HG02798 (cell line): ENCODE measurements at regions not wholly inside any gene's neighbourhood (a gene's known extent, or its start where the extent isn't known, plus 50 kb on each side); places are given as distances from the start of the nearest gene placed in this dataset.

Experiments
- ATAC-seq: cut with Tn5 transposase; IDR thresholded peaks from one replicate; pipeline ENCODE4 v1.9.1; 2021; ENCODE audit warnings: mild to moderate bottlenecking; ENCODE audit not compliant: unreplicated experiment, poor library complexity

DNA sequence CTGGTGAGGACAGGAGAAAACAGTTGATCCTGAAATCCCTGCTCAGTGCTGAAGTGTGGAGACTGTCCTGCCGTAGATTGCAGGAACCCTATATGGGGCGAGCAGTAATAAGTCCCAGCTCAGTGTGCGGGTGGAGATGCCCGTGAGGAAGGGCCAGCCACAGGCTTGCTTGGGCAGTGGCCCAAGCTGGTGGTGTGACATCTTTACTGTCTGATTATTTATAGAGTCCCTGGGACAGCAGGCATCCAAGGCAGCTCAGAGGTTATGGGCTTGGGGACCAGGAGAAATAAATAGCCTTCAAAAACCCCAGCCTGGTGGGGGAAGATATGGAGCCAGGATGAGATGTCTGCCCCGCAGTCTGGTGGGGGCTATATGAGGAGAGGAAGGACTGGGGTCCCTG, 170.7 kb upstream of the POU3F1 start:
- no peak for ATAC-seq

DNA sequence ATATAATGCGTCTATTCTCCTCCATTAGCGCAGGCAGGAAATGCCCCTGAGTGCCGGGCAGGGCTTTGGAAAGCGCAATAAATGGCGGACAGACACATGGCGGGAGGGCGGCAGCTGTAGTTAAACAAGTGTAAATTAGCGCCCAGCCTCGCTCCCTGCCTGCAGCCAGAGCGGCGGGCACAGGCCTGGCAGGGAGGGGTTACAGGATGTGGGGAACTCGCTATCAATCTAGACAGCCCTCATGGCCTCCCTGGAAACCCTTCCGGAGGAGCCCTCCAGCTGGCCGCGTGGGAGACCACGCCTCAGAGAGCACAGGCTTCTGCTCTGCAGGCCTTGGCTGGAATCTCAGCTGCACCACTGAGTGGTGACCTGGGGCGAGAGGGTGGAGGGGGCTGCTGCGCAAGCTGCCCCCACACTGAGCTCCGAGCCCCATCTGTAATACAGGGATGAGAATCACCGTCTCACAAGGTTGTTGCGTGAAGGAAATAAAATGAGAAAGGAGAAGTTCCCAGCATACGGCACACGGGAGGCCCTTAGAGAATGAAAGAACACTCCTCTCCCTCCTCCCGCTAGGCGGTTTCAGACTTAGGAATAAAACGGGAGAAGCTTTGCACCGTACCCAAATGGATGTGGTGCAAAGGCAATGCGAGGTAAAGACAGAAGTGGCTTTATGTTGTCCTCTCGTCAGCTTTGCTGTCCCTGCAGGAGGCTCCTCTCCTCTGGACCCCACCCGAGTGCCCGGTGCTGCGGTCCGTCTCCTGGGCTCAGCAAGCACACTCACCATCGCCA, 167.2 kb upstream of the POU3F1 start:
- ATAC-seq: no peak

DNA sequence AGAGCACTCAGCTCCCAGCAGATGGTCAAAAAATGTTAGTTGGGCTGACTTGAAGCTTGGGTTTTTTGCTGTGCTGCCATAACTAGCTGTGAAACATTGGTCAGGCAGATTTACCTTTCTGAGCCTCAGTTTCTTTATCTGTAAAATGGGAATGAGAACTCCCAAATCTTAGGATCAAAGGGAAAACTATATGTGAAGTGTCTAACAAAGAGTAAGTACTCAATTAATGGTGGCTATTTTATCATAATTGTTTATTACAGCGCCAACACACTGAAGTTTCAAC, 164.2 kb upstream of the POU3F1 start:
- ATAC-seq: no peak

DNA sequence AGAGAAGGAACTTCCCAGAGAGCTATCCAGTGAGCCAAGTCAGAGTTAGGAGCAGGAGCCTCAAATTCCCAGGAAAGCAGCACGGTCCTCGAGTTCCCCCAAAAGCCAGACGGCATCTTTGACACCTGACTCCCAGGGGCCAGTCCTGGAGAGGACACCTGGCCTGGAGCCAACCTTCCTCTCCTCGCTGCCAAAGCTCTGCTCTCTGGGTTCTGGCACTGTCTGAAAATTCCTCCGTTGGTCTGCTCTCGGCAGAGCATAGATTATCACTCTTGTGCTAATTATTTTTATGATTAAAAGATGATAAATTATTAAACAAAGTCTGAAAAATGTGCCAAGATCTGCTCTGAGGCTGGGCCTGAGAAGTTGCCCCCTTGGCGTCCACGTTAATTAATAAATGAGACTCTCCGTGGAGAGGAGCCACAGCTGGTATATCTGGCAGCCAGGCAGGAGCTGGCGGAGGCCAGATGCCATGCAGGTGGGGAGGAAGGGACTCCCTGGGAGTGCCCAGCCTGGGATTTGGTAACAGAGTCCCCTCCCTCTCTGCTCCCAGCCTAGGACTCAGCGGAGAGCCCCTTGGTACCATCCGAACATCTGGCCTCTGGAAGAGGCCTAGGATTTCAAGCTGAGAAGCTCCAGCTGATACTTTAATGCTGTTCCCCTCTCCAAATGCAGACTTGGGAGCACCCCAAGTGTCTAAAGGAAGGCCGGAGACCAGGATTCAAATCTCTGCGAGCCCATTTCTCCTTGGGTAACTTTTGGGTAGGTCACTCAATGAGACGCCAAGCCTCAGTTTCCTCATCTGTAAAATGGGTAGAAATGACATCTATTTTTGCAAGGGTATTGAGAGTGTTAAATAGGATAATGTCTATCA, 163.7 kb upstream of the POU3F1 start:
- no peak for ATAC-seq

DNA sequence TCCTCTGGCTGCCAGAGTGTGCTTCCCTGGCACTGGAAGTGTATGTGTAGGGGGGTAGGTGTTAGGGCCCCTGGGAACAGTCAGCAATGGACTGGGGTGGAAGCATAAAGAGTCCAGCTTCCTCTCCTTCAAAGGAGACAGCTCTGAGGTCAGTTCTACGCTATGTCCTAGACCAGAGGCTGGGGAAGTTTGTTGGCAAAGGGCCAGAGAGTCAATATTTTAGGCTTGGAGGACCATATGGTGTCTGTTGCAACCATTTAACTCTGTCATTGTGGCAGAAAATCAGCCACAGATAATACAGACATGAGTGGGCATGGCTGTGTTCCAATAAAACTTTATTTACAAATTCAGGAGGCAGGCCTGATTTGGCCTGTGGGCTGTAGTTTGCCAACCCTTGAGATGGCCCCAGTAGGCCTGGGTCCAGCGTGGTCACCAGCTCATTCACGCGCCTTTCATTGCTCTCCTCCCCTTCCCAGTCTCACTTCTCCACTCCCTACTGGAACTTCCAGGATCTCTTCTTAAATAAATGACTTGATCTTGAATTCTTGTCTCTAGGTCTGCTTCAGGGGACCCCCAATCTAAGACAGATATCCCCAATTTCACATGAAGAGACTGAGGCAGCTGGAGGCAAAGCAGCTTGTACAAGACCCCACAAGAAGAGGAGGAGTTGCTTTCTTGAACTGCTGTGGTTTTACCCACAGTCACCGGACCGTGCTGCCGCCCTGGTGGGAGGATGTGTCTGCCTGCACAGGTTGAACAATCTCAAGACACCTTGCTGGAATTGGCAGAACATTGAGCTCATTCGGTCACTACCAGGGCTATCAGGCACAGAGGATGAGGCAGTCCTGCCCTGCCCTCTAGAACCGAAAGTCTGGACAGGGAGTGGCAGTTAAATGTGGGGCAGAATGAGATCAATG, 162.4 kb upstream of the POU3F1 start:
- ATAC-seq: no peak

DNA sequence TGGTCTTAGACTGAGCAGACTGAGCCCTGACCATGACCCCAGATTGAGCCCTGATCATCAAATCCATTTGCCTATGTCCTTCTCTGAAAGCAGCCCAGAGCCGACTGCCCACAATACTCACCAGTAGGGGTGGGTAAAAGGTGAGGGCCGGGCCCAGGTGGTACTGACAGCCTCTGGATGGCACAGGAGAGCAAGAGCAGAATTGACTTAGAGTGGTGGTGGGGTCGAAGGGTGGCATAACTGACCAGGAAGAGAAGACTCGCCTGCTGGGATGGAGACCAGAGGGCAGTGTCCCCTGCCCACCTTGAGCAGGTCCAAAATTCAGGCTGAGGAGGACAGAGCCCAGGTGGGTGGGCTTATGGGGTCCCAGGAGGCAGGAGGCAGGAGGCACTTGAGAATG, 161.3 kb upstream of the POU3F1 start:
- ATAC-seq: no peak

DNA sequence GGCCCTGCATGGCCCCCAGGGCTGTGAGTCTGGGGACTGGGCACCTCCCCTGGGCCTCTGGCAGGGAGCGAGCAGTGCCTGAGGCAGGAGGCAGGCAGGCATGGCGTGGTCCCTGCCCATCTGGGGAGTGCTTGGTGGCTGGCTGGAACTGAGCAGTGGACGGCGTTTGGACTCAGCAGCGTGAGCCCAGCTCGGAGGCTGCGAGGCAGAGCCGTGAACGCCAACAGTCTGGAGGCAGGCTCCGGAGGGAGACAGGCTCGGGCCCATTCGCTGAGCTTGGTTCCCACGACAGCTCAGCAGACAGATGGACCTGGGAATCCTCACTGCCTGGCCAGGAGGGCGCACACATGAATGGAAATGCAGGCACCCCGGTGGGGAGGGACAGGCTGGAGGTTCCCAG, 160.7 kb upstream of the POU3F1 start:
- ATAC-seq: no peak

DNA sequence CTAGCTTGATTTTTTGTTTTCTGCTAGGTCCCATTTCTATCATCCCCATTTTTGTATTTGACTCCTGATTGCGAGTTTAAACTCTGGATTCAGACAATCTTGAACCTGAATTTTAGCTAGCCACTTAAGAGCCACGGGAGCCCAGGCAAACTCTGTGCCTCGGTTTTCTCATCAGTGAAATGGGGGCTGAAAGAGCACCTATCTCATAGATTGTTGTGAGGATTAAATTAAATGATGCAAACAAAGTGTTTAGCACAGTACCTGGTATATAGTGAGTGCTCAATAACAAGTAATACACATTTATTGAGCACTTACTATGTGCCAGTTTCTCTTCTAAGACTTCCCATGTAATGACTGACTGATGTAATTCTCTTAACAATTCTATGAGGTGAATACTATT, 158.1 kb upstream of the POU3F1 start:
- ATAC-seq: no peak

DNA sequence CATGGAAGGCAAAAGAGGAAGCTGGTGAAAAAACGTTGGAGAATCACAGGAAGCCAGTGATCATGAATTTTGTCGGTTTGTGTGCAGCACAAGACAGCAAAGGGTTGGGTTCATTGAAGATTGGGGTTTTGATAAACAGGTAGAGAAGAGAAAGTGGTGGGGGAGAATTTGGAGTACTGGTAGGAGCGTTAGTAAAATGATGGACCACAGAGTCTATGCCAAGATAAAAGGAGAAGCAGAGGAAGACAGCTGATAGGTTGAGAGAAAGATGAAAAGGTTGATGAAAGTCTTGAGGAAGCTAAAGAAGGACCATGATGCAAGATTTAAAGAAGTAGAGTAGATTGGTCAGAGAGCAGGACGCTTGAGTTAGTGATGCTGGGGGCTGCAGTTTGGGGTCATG, 156.8 kb upstream of the POU3F1 start:
- ATAC-seq: no peak

DNA sequence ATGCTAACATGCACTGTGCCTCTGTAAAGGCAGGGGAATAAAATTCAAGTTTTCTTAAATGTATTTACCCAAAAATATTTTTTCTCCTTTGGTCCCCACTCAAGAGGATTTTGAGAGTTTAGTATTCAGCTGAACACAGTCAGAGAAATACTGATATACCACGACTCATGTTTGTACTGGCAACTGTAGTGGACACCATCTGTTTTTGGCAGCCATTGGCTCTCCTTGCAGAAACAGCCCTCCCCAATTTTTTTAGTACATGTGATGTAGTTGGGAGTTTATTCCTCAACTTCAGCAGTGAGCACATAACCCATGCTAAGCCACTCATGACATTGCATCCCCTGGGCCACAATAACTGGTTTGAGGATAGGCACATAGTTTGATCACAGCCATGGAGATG, 154.8 kb upstream of the POU3F1 start:
- ATAC-seq: no peak

DNA sequence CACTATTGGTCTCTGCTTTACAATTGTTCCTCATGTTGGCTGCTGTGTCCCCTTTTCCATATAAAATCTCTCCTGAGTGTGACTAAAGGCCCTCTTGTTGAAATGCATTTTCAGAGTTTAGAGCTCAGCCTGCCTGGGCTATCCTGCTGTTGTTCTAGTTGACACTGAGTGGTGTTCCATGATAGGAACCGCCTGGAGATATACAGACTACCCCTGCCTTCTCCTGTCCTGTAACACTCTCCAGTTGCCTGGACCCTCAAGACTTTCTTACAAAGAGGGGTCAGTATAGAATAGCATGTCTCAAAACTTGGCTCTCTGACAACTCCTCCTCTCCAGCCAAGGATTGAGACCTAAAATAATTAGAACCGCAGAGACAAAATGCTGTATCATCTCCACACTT, 152.0 kb upstream of the POU3F1 start:
- no peak for ATAC-seq

DNA sequence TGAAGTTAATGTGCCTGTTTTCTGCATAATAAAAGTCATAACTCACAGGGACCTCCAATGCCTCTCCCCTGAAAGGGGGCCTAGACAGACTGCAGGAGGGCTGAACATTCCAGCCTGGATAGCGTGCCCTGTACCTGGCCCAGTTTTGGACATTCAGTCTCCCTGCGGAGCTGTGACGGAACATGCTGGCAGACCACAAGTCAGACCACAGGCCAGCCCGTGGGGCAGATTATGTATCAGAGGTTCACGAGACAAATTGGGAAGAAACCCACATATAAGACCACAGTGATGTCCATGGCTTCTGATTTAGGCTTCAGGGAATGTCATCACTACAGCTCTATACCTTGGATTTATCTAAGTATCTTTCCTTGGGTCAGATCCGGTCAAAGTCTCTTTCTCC, 151.5 kb upstream of the POU3F1 start:
- no peak for ATAC-seq

DNA sequence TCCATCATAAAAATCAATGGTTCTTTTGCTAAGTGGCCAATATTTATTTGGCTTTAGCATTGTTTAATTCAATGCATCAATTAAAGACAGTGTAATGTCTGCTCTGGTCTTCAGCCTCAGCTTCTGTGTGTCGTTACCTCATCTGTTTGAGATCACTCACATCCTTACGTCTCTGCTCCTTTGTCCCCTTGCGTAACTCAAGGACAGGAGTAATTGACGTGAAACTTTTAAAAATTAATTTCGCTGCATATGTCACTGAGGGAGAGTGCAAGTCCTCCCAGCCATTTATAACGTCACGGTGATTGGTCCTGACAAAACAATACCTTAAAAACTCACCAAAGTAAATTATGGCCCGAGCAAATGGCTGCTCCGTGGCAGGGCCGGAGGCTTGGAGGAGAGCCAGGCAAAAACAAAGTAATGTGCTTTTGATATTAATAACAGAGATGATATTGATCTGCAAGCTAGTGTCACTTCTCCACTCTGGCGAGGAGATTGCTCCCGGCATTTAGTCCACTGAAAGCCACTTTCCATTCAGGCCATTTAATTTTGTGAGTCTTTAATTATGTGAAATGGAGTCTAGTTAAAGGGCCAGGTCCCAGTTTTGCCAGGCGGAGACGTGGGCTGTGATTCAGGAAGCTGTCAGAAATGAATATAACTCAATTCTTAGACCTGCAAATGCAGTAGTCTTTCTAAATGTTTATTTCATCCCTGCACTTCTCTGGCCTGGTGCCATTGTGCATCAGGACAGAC, 150.9 kb upstream of the POU3F1 start:
- no peak for ATAC-seq

DNA sequence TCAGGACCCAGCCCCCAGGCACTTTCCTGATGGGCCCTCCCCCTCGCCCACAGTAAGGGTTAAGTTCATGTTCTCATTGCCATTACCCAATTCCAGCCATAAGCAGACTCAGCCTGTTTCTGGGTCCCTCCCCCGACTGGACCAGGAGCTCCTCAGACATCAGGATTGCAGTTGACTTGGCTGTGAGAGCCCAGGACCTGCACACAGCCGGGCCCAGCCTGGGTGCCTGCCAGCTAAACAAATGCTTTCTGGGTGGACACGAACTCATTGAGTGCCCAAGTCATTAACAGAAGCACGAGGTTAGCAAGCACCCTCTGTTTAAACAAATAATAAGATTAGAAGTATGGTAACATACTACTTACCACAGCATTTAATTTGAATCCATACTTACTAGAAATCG, 147.9 kb upstream of the POU3F1 start:
- no peak for ATAC-seq

DNA sequence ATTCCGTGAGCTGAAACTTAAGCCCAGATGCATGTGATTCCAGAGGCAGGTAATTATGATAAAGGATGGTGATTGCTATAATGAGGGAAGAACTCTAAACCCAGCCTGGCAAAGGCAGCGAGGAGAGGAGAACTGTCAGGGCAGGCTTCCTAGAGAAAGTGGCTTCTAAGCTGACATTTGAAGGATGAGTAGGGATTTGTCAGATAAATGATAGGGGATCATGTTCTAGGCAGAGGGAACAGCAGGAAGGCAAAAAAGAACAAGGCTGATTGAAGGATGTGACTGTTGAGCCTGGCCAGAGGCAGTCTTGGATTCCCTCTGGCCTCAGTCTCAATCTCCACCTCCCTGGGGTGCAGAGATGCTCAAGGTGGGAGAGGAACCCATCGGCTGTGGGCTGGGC, 146.4 kb upstream of the POU3F1 start:
- no peak for ATAC-seq

DNA sequence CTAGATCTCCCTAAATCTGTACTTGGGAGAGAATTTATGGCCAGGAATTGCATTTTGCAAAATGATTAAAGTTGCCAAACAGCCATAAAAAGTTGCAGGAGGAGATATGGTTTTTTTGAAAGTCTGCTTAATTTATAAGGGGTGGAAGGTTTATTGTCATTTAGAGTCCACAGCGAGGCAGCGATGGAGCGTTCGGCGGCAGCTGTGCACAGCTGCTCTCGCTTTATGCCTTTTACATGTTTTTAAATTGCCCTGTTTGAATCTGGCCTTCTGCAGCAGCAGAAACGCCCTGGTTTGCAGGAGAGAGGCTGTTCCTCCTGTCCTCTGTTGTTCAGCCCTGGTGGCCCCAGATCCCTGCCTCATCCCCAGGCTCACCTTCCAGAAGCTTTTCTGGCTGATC, 144.9 kb upstream of the POU3F1 start:
- no peak for ATAC-seq

DNA sequence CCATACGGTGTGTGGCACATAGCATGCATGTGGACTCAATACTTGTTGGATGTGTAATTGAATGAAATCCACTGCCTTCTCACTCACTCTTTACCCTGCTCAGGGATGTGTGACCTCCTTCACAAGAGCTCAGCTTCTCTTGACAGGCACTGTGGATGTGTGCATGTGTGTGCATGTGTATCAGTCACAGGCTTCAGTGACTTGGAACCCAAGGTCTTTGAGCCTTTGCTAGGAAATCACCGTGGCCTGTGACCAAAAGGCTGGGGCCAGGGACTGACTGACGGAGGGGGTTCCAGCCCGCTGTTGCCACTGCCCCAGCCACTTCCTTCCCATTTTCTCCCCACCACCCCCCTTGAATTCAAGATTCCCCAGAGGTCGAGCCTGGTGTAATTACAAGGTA, 144.4 kb upstream of the POU3F1 start:
- ATAC-seq: no peak

DNA sequence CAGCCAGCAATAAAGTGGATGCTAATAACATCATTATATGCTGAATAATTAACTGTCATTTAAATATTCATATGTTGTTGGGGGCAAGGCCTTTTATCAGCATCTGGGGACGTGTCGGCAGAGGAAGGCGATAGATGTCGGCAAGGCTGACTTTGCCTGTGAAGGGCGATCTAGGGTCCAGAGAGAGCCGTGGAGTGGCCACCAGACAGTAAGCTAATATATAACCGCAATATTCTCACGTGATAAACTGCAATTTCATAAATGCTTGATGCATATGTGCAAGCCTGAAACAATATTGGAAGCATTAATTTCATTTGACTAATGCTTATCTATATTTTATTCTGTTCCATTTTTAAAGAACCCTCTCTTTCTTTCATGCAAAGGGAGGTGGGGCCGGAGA, 141.0 kb upstream of the POU3F1 start:
- ATAC-seq: no peak

DNA sequence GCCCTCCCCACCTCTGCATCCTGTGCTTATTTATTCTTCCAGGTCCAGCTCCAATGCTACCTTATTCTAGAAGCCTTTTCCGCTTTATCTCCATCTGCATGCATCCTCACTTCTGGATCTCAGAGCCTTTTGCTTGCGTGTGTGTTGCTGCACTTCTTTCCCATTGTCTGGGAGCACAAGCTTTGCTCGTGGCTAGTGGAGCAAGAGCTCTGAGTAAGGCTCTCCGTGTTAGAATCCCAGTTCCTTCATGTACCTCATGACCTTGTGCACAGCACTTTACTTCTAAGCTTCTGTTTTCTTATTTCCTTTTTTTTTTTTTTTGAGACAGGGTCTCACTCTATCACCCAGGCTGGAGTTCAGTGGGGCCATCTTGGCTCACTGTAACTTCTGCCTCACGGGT, 140.0 kb upstream of the POU3F1 start:
- ATAC-seq: no peak

DNA sequence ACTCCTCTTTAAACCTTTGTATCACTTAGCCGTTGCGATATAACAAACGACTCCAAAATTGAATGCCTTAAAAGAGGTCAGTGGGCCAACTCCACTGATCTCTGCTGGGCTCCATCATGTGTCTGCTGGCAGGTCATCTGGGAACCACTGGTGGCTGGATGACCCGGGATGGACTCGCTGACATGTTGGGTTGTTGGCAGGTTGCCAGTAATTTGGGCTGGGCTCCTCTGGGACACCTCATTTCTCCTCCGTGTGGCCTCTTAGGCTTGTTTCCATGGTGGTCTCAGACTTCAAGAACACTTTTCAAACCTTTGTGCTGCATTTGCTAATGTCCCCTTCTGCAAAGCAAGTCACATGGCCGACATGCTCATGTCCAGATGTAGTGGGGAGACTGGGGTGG, 139.3 kb upstream of the POU3F1 start:
- no peak for ATAC-seq
